ENCODE measurements at regions not wholly inside any gene's neighbourhood (a gene's known extent, or its start where the extent isn't known, plus 50 kb on each side); places are given as distances from the start of the nearest gene placed in this dataset.

GRCh38 chr7:145681159-145681558 lies 435.4 kb upstream of the CNTNAP2 start:
- DNase-seq, result no peak
- intact Hi-C loops (cut with DNase I), result no loop called here

- intact Hi-C loops (cut with DNase I), result no loop called here
- DNase-seq, result no peak
These were observed 450.9 kb upstream of the CNTNAP2 start for GRCh38 chr7:145665499-145666258.

- intact Hi-C loops (cut with DNase I), result no loop called here
- no peak for DNase-seq
These were observed 460.9 kb upstream of the CNTNAP2 start for GRCh38 chr7:145655666-145656065.

GRCh38 chr7:145645135-145645515 lies 471.5 kb upstream of the CNTNAP2 start:
- intact Hi-C loops (cut with DNase I), result no loop called here
- DNase-seq, result no peak

GRCh38 chr7:145644426-145645134 lies 472.0 kb upstream of the CNTNAP2 start:
- intact Hi-C loops (cut with DNase I), result no loop called here
- peak in 1 of 10 donors; percentile 24 for DNase-seq

GRCh38 chr7:145643981-145644380 lies 472.6 kb upstream of the CNTNAP2 start:
- no peak for DNase-seq
- intact Hi-C loops (cut with DNase I), result no loop called here

GRCh38 chr7:145633513-145633912 lies 483.1 kb upstream of the CNTNAP2 start:
- intact Hi-C loops (cut with DNase I), result no loop called here
- no peak for DNase-seq

GRCh38 chr7:145624618-145625017 lies 492.0 kb upstream of the CNTNAP2 start:
- intact Hi-C loops (cut with DNase I), result no loop called here
- DNase-seq, result no peak

GRCh38 chr7:145605963-145606362 lies 510.6 kb upstream of the CNTNAP2 start:
- no peak for DNase-seq
- intact Hi-C loops (cut with DNase I), result no loop called here

- intact Hi-C loops (cut with DNase I), result no loop called here
- DNase-seq, result no peak
These were observed 517.2 kb upstream of the CNTNAP2 start for GRCh38 chr7:145599376-145599775.

- intact Hi-C loops (cut with DNase I), result no loop called here
- no peak for DNase-seq
These were observed 532.2 kb upstream of the CNTNAP2 start for GRCh38 chr7:145584401-145584800.

GRCh38 chr7:145582742-145583303 lies 533.8 kb upstream of the CNTNAP2 start:
- DNase-seq, result peak in 1 of 10 donors; percentile 51
- intact Hi-C loops (cut with DNase I), result no loop called here

- intact Hi-C loops (cut with DNase I), result loop anchor here (10.0 kb wide), 1 partner anchor 63 kb away; no protein-coding TSS in a partner anchor
- peak in 3 of 10 donors; percentile 28 to 67 (median 48) for DNase-seq
These were observed 558.8 kb upstream of the CNTNAP2 start for GRCh38 chr7:145557805-145558204.

GRCh38 chr7:145543242-145543641 lies 573.4 kb upstream of the CNTNAP2 start:
- intact Hi-C loops (cut with DNase I), result no loop called here
- no peak for DNase-seq

- DNase-seq, result no peak
- intact Hi-C loops (cut with DNase I), result no loop called here
These were observed 576.7 kb upstream of the CNTNAP2 start for GRCh38 chr7:145539910-145540309.

- intact Hi-C loops (cut with DNase I), result no loop called here
- DNase-seq, result no peak
These were observed 582.3 kb upstream of the CNTNAP2 start for GRCh38 chr7:145534301-145534700.

- intact Hi-C loops (cut with DNase I), result no loop called here
- DNase-seq, result no peak
These were observed 596.3 kb upstream of the CNTNAP2 start for GRCh38 chr7:145520284-145520683.

- intact Hi-C loops (cut with DNase I), result no loop called here
- no peak for DNase-seq
These were observed 605.6 kb upstream of the CNTNAP2 start for GRCh38 chr7:145511004-145511403.

GRCh38 chr7:145497911-145498525 lies 618.6 kb upstream of the CNTNAP2 start:
- no peak for DNase-seq
- intact Hi-C loops (cut with DNase I), result loop anchor here (10.0 kb wide), 1 partner anchor 57 kb away; no protein-coding TSS in a partner anchor

GRCh38 chr7:145490356-145490755 lies 626.2 kb upstream of the CNTNAP2 start:
- intact Hi-C loops (cut with DNase I), result loop anchor here (10.0 kb wide), 1 partner anchor 64 kb away; no protein-coding TSS in a partner anchor
- no peak for DNase-seq

GRCh38 chr7:145489609-145490008 lies 627.0 kb upstream of the CNTNAP2 start:
- intact Hi-C loops (cut with DNase I), result loop anchor here (10.0 kb wide), 1 partner anchor 65 kb away; no protein-coding TSS in a partner anchor
- no peak for DNase-seq
